ENCODE measurements at regions not wholly inside any gene's neighbourhood (a gene's known extent, or its start where the extent isn't known, plus 50 kb on each side); places are given as distances from the start of the nearest gene placed in this dataset.

DNA sequence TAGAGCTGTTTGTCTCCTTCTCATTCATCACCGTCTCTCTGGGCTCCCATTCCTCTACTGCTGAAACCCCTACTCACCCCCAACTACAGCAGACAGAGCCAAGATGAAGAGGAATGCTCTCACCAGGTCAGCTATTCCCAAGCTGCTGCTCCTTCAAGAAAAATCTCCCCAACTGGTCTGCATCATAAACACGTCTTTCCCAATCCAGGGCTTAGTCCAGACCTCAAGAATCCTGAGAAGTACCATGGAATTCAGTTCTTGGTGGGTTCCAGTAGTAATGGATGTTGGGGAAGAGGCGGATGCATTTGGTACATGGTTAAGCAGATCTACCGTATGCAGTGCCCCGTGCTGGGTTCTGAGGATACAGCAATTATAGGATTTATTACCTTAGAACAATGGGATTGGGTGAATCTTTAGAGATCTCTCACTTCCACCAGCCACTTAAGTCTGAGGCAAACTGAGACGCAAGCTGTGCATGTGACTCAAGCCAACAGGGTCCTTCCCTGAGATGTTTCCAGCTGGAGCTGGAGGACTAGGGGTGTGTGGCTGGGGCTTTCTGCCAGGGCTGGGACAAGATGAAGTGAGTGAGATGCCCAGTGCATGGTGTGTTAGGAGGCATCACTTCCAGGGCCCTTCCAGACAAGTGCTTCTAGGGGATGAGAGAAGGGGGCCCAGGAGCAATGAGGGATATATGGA lies 232.7 kb upstream of the CDH5 start:
- DNase-seq: no peak

- no peak for DNase-seq
Observed at GRCh38 chr16:66131895-66132294, 234.6 kb upstream of the CDH5 start.

DNA sequence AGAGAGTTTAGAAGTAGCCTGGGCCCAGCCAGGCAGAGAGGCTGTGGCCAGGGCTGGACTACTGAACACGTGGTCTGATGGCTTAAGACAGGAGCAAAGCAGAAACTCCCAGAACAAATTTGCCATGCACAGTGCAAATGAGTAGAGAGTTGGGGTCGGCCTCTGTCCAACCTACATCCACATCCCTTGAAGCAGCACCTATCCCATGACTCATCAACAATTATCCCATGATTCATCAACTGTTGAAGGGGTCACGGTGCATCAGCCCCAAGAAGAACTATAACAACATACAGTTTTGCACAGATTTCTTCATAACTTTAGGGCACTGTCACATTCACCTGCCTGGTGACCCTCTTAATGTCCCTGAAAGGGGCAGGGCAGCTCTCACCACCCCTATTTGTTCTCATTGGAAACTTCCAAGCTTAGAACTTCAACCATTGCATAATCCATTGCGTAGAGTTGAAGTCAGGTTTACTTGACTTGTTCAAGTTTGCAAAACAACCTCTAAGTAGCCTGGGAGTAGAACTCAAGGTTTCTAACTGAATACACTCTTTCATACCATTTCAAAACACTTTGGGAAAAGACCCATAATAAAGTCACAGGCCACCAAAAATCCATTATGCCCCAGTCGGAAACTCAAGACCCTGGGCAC lies 235.2 kb upstream of the CDH5 start:
- no peak for DNase-seq

DNA sequence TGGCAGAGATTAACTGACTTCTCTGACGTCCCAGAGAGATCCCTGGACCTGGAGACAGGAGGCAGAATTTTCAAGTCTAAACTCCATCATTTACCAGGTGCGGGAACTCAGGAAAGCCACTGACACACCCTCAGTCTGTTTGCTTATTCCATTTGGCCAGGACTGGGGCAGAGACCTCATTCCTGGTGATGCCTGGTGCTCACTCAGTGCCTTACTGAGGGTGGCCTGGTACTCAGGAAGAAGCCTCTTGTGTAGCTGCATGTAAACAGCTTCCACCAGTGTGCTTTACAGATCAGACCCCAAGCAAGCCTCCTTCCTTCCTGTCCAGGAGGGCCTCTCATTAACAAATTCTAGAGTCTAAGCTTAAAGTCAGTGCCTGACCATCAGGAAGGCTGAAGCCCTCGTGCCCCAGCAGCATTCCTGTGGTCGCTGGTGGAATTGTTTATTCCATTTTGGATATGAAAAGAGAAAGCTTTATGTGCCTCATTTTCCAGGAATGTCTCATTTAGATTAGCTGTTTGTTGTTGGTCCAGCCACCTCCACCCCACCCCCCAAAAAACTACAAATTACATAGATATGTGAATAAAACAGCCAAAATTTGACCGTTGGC lies 236.1 kb upstream of the CDH5 start:
- no peak for DNase-seq

DNA sequence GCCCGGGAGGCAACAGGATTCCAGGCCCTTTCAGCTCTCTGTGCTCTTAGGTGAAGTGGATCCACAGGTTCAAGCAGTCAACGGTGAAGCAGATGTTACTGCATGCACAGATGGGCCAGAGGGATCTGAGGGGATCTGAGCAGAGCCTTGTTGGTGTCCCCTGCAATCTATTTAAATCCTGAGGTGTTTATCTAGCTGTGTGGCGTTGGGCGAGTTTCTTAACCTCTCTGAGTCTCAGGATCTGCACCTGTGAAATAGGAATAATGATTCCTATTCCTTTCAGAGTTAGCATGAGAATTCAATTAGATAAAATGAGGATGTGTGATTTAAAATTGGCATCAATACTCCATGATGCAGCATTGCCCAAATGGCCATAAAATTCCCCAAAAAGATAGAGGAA lies 237.3 kb upstream of the CDH5 start:
- no peak for DNase-seq

DNA sequence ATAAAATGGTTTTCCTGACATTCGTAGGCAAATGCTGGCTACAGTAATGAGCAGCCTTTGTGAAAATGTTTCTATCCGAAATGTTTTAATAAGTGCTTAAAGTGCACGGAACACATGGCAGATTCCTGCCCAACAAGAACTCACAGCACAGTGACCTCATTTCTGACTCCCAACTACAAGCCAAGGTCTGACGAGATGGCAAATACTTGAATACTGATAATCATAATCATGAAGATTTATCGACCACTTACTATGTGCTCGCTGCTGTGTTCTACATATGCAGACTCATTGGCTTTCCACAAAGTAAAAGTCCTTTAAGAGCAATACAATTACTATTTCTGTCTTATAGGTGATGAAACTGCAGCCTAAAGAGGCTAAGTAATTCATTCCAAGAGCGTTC lies 238.1 kb upstream of the CDH5 start:
- no peak for DNase-seq

GRCh38 chr16:66127459-66128370 lies 238.8 kb upstream of the CDH5 start:
- no peak for DNase-seq

GRCh38 chr16:66121466-66121865 lies 245.0 kb upstream of the CDH5 start:
- DNase-seq: no peak

DNA sequence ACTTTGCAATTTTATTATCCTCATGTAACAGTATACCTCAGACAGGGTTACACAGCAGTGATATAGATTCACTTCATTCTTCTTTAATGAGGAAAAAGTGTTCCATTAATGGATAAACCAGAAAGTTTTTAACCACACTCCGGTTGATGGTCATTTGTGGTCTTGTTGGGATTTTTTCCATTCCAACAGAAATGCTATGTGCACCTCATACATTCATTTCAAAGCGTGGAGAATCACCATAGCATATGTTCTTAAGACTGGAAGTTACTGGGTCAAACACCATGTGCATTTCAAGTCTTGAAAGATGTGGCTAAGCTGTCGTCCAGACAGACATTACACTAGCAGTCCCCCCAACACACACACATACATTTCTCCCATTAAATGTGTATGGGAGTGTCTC lies 245.8 kb upstream of the CDH5 start:
- DNase-seq: no peak

DNA sequence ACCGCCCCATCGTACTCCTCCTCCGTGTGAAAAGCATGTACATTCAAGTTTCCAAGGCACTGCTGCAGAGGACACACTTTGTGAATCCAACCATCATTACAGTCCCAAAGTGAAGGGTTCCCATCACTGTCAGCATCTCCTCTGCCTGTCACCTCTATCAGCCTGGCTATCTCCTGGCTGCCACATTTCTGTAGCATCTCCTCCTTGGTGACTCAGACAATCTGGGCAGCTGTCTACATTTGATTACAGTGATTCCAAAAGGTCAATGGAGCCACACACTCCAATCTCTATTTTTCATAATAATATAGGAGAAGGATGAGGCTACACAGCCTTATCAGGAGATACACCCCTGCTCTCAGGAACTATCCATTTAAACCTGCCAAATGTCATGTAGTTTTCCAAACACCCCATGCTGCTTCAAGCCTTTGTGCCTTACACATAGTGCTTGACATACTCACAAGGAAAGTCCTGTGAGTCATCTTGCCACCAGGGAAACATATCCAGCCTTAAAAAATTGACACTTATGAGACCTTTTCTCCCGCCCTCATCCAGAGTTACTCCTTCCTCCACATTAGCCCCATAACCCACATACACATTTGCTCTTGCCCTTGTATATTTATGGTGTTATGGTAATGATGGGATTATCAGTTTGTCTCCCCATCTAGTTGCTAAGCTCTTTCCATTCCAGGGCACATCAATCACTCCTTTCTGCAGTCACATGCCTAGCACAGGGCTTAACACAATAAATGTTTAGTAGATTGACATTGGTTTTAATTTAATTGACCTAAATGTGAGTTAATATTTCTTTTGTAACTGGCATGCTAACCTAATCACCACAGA lies 250.1 kb upstream of the CDH5 start:
- DNase-seq: no peak

- no peak for DNase-seq
Observed at GRCh38 chr16:66115373-66115772, 251.1 kb upstream of the CDH5 start.

DNA sequence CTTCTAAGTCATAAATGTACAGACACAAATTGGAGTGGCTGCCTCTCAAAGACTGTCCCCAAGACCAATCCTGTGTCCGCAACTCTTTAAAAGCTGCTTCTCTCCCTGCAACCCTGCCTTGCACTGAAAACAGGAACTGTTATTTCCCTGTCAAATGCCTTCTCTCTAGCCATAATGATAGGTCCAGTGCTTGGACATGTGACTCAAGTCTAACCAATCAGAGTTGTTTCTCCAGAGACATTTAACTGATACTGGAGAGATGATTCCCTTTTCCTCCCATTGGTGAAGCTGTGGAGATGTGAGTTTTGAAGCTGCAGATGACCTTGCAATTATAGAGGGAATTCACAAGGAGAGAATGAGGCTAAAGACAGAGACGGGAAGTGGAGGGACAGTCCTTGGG lies 253.3 kb upstream of the CDH5 start:
- DNase-seq: no peak

DNA sequence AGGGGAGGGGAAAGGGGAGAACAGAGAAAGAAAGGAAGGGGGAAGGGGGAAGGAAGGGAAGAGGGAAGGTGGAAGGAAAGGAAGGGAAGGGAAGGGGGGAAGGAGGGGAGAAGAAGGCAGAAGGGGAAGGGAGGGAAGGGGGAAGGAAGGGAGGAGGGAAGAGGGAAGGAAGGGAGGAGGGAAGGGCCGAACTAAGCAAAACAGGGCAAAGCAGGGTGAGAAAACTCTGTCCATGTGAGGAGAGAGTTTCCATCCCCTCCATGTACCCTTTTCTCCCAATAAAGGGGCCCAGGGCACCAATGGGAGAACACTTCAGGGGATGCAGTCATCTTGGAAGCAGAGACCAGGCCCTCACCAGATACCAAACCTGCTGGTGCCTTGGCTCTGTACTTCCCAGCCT lies 256.8 kb upstream of the CDH5 start:
- DNase-seq: no peak

- DNase-seq: no peak
Observed at GRCh38 chr16:66107661-66108060, 258.8 kb upstream of the CDH5 start.

- no peak for DNase-seq
Observed at GRCh38 chr16:66103211-66103610, 263.3 kb upstream of the CDH5 start.

- DNase-seq: no peak
Observed at GRCh38 chr16:66099306-66099705, 267.2 kb upstream of the CDH5 start.

DNA sequence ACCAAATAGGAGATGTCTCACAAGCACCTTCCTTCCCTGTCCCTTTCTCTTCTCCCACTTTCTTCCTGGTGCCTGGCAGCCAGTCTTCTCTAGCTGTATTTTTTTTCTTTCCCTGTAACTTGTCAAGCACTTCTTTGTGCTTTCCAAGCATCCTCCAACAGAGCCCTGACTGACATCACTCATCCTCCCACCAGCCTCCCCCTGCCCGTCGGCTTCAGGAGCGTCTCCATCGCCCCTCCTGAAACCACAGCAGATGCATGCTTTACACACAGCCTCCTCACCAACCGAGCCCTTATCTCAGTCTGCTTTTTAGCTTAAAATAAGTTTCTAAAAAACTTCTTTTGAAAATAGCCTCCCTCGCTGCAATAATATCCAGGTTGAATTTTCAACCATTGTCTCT lies 268.7 kb upstream of the CDH5 start:
- DNase-seq: no peak

- no peak for DNase-seq
Observed at GRCh38 chr16:66095676-66096075, 270.8 kb upstream of the CDH5 start.

- no peak for DNase-seq
Observed at GRCh38 chr16:66093191-66093590, 273.3 kb upstream of the CDH5 start.

- no peak for DNase-seq
Observed at GRCh38 chr16:66091471-66091891, 275.0 kb upstream of the CDH5 start.

- DNase-seq: no peak
Observed at GRCh38 chr16:66088681-66089080, 277.8 kb upstream of the CDH5 start.

DNA sequence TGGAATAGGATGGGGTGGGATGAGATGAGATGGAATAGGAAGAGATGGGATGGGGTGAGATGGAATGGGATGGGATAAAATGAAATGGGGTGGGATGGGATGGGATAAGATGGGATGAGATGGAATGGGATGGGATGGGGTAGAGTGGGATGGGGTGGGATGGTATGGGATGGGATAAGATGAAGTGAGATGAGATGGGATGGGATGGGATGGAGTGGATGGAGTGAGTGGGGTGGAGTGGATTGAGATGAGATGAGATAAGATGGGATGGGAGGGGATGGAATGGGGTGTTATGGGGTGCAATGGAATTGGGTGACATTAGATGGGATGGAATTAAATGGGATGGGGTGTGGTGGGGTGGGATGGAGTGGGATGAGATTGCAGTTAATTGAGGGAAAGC lies 279.2 kb upstream of the CDH5 start:
- DNase-seq: no peak

DNA sequence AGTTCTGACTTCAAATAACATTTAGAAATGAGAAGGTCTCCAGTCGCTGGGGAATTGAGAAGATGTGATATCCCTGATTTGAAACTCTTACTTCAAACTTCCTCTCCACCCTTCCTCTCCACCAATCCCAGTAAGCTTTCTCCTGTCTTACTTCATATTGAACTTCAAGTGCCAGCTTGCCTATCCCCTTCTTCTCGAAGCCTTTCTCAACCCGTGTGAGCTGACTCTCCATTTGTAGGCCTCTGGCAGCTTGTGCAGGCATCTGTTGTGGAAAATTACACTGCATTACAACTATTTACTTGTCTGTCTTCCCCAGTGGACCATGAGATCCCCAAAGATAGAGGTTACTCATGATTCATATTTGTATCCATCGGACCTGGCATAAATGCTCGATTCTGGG lies 280.8 kb upstream of the CDH5 start:
- no peak for DNase-seq
